ENCODE measurements at regions not wholly inside any gene's neighbourhood (a gene's known extent, or its start where the extent isn't known, plus 50 kb on each side); places are given as distances from the start of the nearest gene placed in this dataset.

DNA sequence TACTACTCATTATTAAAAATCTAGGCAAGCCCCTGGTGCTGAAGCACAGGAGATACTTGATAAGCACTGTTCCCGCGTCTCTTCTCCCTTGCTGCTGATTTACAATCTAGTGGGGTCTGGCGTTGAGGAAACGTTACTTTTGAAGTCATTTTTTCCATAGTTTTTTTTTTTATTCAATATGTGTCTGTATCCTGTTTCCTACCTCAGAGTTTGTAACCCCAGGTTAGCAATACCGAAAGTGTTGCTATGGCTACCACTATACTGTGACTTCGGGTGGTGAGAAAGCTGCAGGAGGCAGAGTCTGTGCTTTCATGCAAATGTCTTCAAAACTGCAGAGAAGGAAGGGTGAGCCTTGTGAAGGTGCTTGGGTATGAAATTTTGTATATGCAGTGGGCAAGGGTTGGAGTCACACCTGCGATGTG lies 458.8 kb upstream of the GHITM start:
- H3K4me1 ChIP-seq: no peaks in the 10 kb centered on the region
- H3K27ac ChIP-seq: no peak overlapping the region
- intact Hi-C loops (cut with DNase I): no loop called here
- H3K9me3 ChIP-seq: no peaks in the 10 kb centered on the region
- H3K27me3 ChIP-seq: no peaks in the 10 kb centered on the region
- TF ChIP-seq POLR2A (IDR thresholded peaks at IDR 0.05): no peak
- TF ChIP-seq, protein P1, sequence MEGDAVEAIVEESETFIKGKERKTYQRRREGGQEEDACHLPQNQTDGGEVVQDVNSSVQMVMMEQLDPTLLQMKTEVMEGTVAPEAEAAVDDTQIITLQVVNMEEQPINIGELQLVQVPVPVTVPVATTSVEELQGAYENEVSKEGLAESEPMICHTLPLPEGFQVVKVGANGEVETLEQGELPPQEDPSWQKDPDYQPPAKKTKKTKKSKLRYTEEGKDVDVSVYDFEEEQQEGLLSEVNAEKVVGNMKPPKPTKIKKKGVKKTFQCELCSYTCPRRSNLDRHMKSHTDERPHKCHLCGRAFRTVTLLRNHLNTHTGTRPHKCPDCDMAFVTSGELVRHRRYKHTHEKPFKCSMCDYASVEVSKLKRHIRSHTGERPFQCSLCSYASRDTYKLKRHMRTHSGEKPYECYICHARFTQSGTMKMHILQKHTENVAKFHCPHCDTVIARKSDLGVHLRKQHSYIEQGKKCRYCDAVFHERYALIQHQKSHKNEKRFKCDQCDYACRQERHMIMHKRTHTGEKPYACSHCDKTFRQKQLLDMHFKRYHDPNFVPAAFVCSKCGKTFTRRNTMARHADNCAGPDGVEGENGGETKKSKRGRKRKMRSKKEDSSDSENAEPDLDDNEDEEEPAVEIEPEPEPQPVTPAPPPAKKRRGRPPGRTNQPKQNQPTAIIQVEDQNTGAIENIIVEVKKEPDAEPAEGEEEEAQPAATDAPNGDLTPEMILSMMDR (IDR thresholded peaks at IDR 0.05): no peak
- no peak for DNase-seq
- WGBS (ENCODE audit: insufficient coverage, low coverage, low lambda C conversion rate, missing lambda C conversion rate): 45% methylated on average over 7 of the region's 7 CpGs
- no peak for ATAC-seq
- H3K36me3 ChIP-seq: no peaks in the 10 kb centered on the region
- H3K4me3 ChIP-seq: no peak overlapping the region

DNA sequence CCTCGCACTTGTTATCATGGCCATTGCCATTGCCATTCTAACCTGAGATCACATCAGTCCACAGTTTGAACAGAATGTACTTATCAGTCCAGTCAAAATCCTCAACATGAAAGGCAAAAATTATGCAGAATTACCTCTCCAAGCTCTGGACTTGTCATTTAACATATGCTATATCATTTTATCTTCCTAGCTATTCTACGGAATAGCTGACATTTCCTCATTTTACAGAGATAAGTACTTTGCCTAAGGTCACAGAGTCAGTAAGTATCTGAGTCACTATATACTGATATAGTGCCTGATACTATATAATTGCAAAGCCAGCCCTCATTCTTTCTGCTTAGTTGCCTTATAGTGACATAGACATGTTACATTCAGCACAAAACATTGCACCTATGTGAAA lies 456.9 kb upstream of the GHITM start:
- no peaks in the 10 kb centered on the region for H3K27me3 ChIP-seq
- H3K4me1 ChIP-seq: no peaks in the 10 kb centered on the region
- TF ChIP-seq, protein P1 (IDR thresholded peaks at IDR 0.05): no peak
- no peak for TF ChIP-seq POLR2A (IDR thresholded peaks at IDR 0.05)
- H3K9me3 ChIP-seq: no peaks in the 10 kb centered on the region
- 53% methylated on average over 2 of the region's 2 CpGs for WGBS (ENCODE audit: insufficient coverage, low coverage, low lambda C conversion rate, missing lambda C conversion rate)
- H3K36me3 ChIP-seq: no peaks in the 10 kb centered on the region
- no peak overlapping the region for H3K27ac ChIP-seq
- ATAC-seq: no peak
- intact Hi-C loops (cut with DNase I): no loop called here
- no peak overlapping the region for H3K4me3 ChIP-seq
- no peak for DNase-seq

DNA sequence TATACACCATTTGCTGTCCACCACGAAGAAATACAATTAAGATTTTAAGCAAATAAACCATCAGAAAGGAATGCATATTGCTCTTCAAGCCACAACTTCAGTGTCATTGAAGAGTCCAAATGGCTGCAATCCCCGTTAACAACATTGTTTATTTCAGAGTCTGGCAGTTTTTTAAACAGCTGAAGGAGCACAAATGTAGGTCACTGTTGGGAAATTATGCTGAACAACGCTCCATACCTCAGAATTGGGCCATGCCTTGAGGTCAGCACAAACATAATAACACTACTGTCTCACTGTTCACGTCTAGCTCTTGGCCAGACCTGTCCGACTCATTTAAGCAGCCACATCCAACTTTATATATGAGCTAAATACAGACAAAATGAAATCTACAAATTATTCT lies 453.9 kb upstream of the GHITM start:
- WGBS (ENCODE audit: insufficient coverage, low coverage, low lambda C conversion rate, missing lambda C conversion rate): 33% methylated on average over 5 of the region's 5 CpGs
- Histone ChIP-seq H3K36me3 (no peaks in the 10 kb centered on the region), H3K4me3 (no peak overlapping the region), H3K9me3 (no peaks in the 10 kb centered on the region), H3K27ac (no peak overlapping the region), H3K4me1 (no peaks in the 10 kb centered on the region), H3K27me3 (no peaks in the 10 kb centered on the region)
- intact Hi-C loops (cut with DNase I): no loop called here
- DNase-seq: no peak
- TF ChIP-seq POLR2A (IDR thresholded peaks at IDR 0.05): no peak
- TF ChIP-seq, protein P1 (IDR thresholded peaks at IDR 0.05): no peak
- no peak for ATAC-seq

DNA sequence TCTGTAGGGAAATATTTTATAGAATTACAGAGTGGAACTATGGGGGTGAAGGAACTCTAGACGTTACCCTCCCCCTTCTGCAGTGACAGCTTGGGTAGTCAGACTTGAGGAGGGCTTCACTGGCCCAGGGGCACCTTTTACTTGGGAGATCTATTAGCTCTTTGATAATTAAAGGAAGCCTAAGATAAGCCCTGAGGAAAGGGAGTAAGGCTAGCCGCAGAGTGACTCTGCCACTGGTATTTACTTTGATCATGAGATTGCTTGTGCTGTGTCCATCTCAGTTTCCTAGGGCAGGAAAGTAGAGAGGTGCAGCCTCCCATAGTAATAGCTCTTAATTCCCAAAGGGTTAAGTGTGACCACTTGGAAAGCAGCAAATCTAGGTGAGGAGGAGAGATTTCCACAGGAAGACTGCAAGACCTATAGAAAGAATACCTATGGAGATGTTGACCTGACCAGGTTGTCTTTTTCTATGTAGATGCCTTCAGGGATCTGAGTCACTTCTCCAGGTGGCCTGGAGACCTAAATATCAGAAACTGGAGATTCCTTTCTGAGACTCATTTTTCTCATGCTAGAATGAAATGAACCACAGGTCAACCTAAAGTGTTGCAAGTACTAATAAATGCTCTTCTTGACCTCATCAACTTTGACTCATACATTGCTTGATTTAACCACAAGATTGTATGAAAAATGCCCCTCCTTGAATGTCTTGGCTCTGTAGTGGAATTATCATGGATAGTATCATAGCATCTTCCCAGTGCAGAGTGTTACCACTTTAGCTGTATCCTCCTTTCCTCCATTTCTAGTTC lies 447.3 kb upstream of the GHITM start:
- H3K27me3 ChIP-seq: no peaks in the 10 kb centered on the region
- intact Hi-C loops (cut with DNase I): no loop called here
- no peak overlapping the region for H3K4me3 ChIP-seq
- DNase-seq (no peak), ATAC-seq (no peak)
- no peak overlapping the region for H3K27ac ChIP-seq
- WGBS (ENCODE audit: insufficient coverage, low coverage, low lambda C conversion rate, missing lambda C conversion rate): 30% methylated on average over 2 of the region's 2 CpGs
- TF ChIP-seq, protein P1 (IDR thresholded peaks at IDR 0.05): no peak
- no peak for TF ChIP-seq POLR2A (IDR thresholded peaks at IDR 0.05)
- H3K4me1 ChIP-seq: peaks cover 0 to 2% (median 0%) of the 10 kb centered on the region in 4 donors
- H3K36me3 ChIP-seq: no peaks in the 10 kb centered on the region
- no peaks in the 10 kb centered on the region for H3K9me3 ChIP-seq
